Brain pericyte (primary cell): ENCODE measurements at regions not wholly inside any gene's neighbourhood (a gene's known extent, or its start where the extent isn't known, plus 50 kb on each side); places are given as distances from the start of the nearest gene placed in this dataset.

ENCODE experiments used
- DNase-seq: peaks from one replicate; pipeline ENCODE4 v3.0.0-alpha.2; 2012; ENCODE audit warnings: low read depth, low spot score

GRCh38 chr1:55347041-55347440, 131.9 kb upstream of the USP24 start:
- no peak for DNase-seq

DNA sequence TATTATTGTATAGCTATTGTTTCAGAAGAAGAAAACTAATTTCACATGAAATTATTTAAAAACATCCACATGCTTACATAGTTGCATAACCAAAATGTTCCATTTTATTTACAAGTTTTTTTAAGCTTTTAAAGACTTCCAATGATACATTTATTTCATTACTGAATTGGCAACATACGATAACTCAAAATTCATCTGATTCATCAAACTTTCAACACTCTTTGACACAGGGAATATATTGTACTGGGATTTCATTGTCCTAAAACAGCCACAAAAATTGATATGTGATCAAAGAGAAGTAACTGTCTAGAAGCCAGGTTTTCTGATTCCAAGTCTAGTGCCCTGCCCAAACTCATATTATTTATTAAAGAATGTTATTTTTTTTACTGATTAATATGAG, 131.4 kb upstream of the USP24 start:
- DNase-seq, result no peak

DNA sequence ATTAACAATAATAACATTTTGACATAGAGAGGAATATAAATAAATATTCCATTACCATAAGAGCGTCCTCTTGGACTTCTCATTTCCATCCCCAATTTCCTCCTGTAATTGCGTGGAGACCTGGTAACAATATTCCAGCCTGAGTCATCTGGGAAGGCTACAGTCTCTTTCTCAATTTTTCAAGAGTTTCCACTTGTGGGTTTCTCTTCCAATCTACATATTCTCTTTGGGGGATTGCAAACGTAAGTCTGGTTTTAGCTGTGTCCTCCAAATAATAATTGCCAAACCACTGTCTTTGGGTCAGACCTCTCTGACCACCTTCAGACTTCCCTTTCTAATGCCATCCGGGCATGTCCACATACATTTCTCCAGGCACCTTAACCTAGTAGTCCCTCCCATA, 124.5 kb upstream of the USP24 start:
- no peak for DNase-seq

DNA sequence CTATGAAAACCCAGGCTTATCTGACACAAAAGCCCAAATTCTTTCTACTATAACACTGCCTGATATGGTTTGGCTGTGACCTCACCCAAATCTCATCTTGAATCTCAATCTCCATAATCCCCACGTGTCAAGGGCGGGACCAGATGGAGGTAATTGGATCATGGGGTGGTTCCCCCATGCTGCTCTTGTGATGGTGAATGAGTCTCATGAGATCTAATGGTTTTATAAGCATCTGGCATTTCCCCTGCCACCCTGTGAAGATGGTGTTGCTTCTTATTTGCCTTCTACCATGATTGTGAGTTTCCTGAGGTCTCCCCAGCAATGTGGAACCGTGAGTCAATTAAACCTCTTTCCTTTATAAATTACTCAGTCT, 123.3 kb upstream of the USP24 start:
- no peak for DNase-seq

DNA sequence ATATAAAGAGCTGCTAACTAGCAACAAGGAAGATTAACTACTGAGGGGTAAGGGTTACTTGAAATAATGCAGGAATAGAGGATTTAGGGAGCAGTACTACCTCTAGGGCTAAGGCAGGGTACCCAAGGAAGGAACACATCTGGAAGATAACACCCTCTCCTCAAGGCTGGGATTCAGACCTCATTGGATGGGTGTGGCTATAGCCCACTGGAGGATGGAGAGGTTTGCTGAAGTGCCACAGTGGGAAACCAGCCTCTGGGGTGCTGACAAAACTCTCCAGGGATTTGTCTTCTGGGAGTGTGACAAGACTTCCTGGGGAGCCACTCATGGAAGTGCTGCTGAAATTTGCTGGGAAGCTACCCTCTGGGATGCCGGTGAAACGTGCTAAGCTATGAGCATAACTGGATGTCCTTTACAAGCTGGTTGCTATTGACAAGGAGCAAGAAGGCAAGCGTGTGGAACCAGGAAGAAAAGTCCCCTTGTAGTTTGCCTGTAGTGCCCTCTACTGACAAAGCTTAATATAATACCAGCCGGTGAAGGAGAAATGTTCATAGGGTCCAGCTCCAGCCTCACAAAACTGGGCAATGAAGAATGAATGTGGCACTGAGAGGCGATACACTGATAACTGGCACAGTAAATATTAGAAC, 122.8 kb upstream of the USP24 start:
- no peak for DNase-seq

- DNase-seq, result no peak
These were observed 119.6 kb upstream of the USP24 start for GRCh38 chr1:55334797-55335196.

DNA sequence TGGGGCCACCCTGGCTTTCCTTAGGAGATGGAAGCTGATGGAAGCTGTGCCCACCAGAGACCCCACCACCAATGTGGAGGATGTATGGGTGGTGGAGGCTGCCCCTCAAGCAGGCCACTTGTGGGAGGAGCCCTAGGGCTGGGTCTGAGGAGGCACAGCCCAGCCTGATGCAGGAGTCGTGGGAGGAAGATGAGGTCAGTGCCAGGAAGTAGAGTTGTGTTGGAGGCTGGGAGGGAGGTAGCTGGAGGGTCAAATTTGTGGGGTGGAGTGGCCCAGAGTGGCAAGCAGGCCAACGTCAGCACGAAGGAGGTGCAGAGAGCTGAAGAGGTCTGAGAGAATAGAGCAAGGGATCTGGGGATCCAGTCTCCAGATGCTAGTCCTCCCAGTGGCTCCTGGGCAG, 119.0 kb upstream of the USP24 start:
- no peak for DNase-seq

DNA sequence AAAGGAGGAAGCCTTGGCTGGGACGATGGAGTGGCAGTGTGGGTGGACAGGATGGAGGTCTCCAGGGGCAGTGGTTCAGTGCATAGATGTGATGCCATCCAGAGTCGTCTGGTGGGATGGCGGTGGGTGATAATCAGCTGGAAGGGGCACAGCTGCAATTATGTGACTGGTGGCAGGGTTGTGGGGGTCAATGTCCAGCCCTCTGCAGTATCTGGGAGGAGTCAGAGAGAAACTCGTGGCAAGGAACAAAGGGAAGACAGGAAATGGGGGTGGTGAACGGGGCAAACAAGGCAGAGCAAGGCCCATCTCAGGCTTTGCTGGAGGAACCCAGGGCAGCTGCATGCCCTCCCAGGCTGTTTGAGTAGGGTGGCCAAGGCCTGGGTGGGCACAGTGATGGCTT, 118.3 kb upstream of the USP24 start:
- DNase-seq, result no peak

- no peak for DNase-seq
These were observed 116.2 kb upstream of the USP24 start for GRCh38 chr1:55331351-55331750.

GRCh38 chr1:55329808-55330432, 114.8 kb upstream of the USP24 start:
- no peak for DNase-seq

DNA sequence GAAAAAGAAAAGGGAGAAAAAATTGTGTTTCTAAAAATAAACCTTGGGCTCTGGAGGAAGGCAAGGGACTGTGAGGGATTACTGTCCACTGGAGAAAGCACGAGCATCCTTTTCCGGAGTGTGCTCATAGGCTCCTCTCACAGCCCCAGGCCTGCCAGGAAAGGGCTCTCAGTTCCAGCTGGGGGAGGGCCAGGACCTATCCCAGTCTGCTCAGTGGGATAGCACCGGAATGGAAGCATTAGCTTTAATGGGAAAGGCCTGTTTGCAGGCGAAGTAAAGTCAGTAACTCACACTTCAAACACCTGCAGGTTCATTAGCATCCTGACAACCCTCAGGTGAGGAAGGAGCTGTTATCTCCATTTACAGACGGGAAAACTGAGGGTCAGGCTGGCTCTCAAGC, 113.9 kb upstream of the USP24 start:
- no peak for DNase-seq

GRCh38 chr1:55326496-55327243, 111.5 kb upstream of the USP24 start:
- DNase-seq, result no peak

GRCh38 chr1:55323760-55324159, 108.6 kb upstream of the USP24 start:
- no peak for DNase-seq

- no peak for DNase-seq
These were observed 107.7 kb upstream of the USP24 start for GRCh38 chr1:55322842-55323241.

- DNase-seq, result no peak
These were observed 106.8 kb upstream of the USP24 start for GRCh38 chr1:55321942-55322341.

GRCh38 chr1:55320891-55321290, 105.7 kb upstream of the USP24 start:
- no peak for DNase-seq

DNA sequence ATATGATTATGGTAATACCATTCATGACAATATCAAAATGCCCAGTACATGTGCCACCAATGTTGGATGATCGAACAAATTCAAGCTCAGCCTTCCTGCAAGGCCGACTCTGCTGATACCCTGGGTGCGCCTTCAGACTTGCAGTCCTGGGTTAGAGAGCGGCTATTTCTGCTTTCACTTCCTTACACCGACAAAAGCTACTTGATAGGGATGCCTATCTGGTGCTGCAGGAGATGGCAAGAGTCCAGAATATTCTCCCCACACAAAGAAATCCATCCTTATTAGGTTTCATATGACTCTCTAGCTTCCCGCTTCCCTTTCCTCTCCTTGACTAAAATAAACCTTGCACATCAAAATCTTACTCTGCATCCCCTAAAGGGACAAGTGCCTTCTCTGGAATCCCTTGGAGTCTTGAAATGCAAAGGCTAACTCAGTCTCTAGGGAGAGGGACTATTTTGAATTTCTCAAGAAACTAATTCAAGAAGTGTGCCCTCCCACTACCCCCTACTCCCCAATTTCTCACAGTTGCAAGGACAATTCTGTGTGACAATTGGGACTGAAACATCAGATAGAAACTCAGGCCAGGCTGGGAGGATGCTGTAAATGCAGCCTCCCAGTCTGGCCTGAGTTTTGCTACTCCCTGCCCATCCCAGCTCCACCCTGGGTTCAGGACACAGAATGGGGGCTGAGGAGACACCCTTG, 103.1 kb upstream of the USP24 start:
- no peak for DNase-seq

GRCh38 chr1:55317673-55318072, 102.5 kb upstream of the USP24 start:
- no peak for DNase-seq

- no peak for DNase-seq
These were observed 101.9 kb upstream of the USP24 start for GRCh38 chr1:55316947-55317662.

DNA sequence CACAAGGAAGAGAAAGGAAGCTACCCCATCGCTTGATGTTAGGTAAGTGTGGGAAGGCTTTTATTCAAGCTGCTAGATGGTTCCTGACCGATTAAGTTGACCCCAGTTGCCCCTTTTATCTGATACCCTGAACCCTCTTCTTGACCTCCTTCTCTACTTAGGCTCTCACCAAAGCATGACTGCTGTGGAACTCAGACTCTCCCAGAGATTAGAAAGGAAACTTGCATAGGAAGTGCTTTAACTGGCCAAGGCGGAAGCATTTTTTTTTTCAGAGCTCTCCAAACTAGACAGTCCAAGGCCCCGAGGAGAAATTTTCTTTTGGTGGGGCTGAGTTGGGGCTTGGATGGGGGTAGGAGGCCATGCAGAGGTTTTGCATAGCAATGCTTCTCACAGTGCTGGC, 101.3 kb upstream of the USP24 start:
- DNase-seq, result no peak

- no peak for DNase-seq
These were observed 100.4 kb upstream of the USP24 start for GRCh38 chr1:55315552-55315951.

DNA sequence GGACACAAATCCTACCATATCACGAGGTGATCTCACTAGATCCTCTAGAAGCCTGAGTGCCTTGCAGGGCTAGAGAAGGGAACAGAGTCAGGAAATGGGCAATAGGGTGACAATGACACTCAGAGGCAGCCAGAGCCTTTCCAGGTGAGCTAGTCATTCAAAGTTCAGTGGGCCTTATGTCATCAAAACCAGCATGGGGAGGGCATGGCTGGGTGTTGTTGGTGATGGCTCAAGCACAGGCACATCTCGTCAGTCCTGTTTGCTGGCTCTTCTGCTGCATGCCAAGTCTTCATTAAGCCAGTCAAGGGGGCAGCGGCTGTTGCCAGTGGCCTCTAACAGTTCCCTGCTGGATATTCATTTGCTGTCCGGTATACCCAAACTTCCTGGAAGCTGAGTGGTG, 99.6 kb upstream of the USP24 start:
- no peak for DNase-seq
